CD14-positive monocyte (primary cell): ENCODE measurements at regions not wholly inside any gene's neighbourhood (a gene's known extent, or its start where the extent isn't known, plus 50 kb on each side); places are given as distances from the start of the nearest gene placed in this dataset.
"Not testable (repeated sequence)": the region's sequence is repeated elsewhere in the genome, so short reads cannot be mapped to it uniquely, and the experiment has no call there.

ENCODE experiments used
- DNase-seq, 3 donors: peaks; one replicate each; pipeline ENCODE4 v3.0.0-alpha.2; 2011 to 2022
- H2AFZ ChIP-seq: 2 replicates; pipeline ENCODE4 v1.6.0; 2012; ENCODE audit warnings: mild to moderate bottlenecking, low read depth, low read length, inconsistent platforms; ENCODE audit not compliant: insufficient read depth, poor library complexity, severe bottlenecking
- H3K27ac ChIP-seq, 2 donors: 1 replicate in 1 of 2; 2 replicates in 1 of 2; pipeline ENCODE4 v1.5.1; 2012 to 2013; ENCODE audit warnings: low read length in 2 of 2, control low read depth in 1 of 2, inconsistent platforms in 1 of 2, low read depth in 1 of 2, mild to moderate bottlenecking in 1 of 2
- H3K27me3 ChIP-seq, 2 donors: one replicate each; pipeline versions ENCODE4 v1.6.0 to v1.6.1; 2011 to 2013; ENCODE audit warnings: low read length in 2 of 2; ENCODE audit not compliant: control insufficient read depth in 2 of 2, insufficient read depth in 2 of 2
- H3K36me3 ChIP-seq, 2 donors: replicated peaks in 1 of 2; 1 replicate in 1 of 2; 2 replicates in 1 of 2; pipeline versions ENCODE4 v1.5.1 to v1.6.1; 2012 to 2013; ENCODE audit warnings: low read length in 2 of 2, control low read depth in 1 of 2, inconsistent platforms in 1 of 2, mild to moderate bottlenecking in 1 of 2; ENCODE audit not compliant: insufficient read depth in 2 of 2, control insufficient read depth in 1 of 2
- H3K4me1 ChIP-seq, 2 donors: 1 replicate in 1 of 2; 2 replicates in 1 of 2; pipeline versions ENCODE4 v1.5.1 to v1.6.1; 2012 to 2013; ENCODE audit warnings: low read length in 2 of 2, control low read depth in 1 of 2, inconsistent platforms in 1 of 2, mild to moderate bottlenecking in 1 of 2, moderate library complexity in 1 of 2; ENCODE audit not compliant: insufficient read depth in 2 of 2, control insufficient read depth in 1 of 2
- H3K4me2 ChIP-seq: replicated peaks from 2 replicates; pipeline ENCODE3; 2012; ENCODE audit warnings: low read length, moderate library complexity, mild to moderate bottlenecking; ENCODE audit not compliant: poor library complexity, severe bottlenecking; ENCODE audit errors: extremely low read depth
- H3K4me3 ChIP-seq, 3 experiments: fragments of 200-600 bp in 1 of 3; sonication (generic) in 1 of 3; replicated peaks in 1 of 3; 1 replicate in 2 of 3; 2 replicates in 1 of 3; pipeline ENCODE4 v1.5.1; 2011 to 2013; ENCODE audit warnings: low read length in 3 of 3, mild to moderate bottlenecking in 3 of 3, control low read depth in 2 of 3, low read depth in 2 of 3, inconsistent platforms in 1 of 3, moderate library complexity in 1 of 3
- H3K79me2 ChIP-seq: 2 replicates; pipeline ENCODE4 v1.6.0; 2012; ENCODE audit warnings: mild to moderate bottlenecking, control low read depth, inconsistent platforms, low read length, moderate library complexity; ENCODE audit not compliant: insufficient read depth
- H3K9ac ChIP-seq: 2 replicates; pipeline ENCODE4 v1.6.0; 2017; ENCODE audit warnings: low read length, mild to moderate bottlenecking; ENCODE audit not compliant: insufficient read depth, poor library complexity, severe bottlenecking
- H3K9me3 ChIP-seq, 2 donors: replicated peaks in 1 of 2; 1 replicate in 1 of 2; 2 replicates in 1 of 2; pipeline versions ENCODE4 v1.5.1 to v1.6.1; 2012 to 2013; ENCODE audit warnings: low read length in 2 of 2, control low read depth in 1 of 2; ENCODE audit not compliant: control insufficient read depth in 1 of 2, insufficient read depth in 1 of 2
- H4K20me1 ChIP-seq: 2 replicates; pipeline ENCODE4 v1.6.0; 2012; ENCODE audit warnings: mild to moderate bottlenecking, low read length, control low read depth, moderate library complexity; ENCODE audit not compliant: insufficient read depth
- H3K27ac Mint-ChIP-seq, 7 donors: one replicate each; pipeline ENCODE4 v1.8.0; 2020; ENCODE audit warnings: mild to moderate bottlenecking in 7 of 7, mixed read lengths in 7 of 7, moderate library complexity in 6 of 7, inconsistent platforms in 2 of 7
- H3K27me3 Mint-ChIP-seq, 3 donors: one replicate each; pipeline ENCODE4 v1.8.0; 2021 to 2022; ENCODE audit warnings: low read depth in 3 of 3, mild to moderate bottlenecking in 3 of 3, mixed read lengths in 3 of 3, moderate library complexity in 3 of 3, inconsistent platforms in 1 of 3
- H3K36me3 Mint-ChIP-seq, 2 donors: one replicate each; pipeline ENCODE4 v1.8.0; 2020; ENCODE audit warnings: mixed read lengths in 2 of 2, inconsistent platforms in 1 of 2, mild to moderate bottlenecking in 1 of 2
- H3K4me1 Mint-ChIP-seq: one replicate; pipeline ENCODE4 v1.8.0; 2020; ENCODE audit warnings: mild to moderate bottlenecking, mixed read lengths
- H3K4me3 Mint-ChIP-seq, 2 donors: one replicate each; pipeline ENCODE4 v1.8.0; 2020; ENCODE audit warnings: mild to moderate bottlenecking in 2 of 2, mixed read lengths in 2 of 2, moderate library complexity in 1 of 2
- H3K9me3 Mint-ChIP-seq, 7 donors: one replicate each; pipeline ENCODE4 v1.8.0; 2020 to 2022; ENCODE audit warnings: mixed read lengths in 7 of 7, mild to moderate bottlenecking in 6 of 7, moderate library complexity in 6 of 7, inconsistent platforms in 2 of 7
- WGBS: methylation state at CpG from one replicate; pipeline ENCODE4 v1.1.5; 2013; ENCODE audit warnings: missing lambda C conversion rate; ENCODE audit not compliant: insufficient coverage; 5-methylcytosine and 5-hydroxymethylcytosine counted together
- intact Hi-C, 2 donors: fragments of 100-400 bp; cut with micrococcal nuclease; formaldehyde crosslinking; loops; one replicate each; pipeline versions ENCODE4 v1.15.0 to v1.15.1; 2023

GRCh38 chr1:120950633-120951032 is 61.1 kb downstream of the PPIAL4A start:
- H2AFZ ChIP-seq, H3K27ac Mint-ChIP-seq, H3K9ac ChIP-seq, H3K4me2 ChIP-seq, H3K27me3 Mint-ChIP-seq, H3K27ac ChIP-seq, H3K36me3 ChIP-seq, H3K9me3 ChIP-seq, DNase-seq, H3K27me3 ChIP-seq, H3K4me1 ChIP-seq, H3K4me1 Mint-ChIP-seq, H4K20me1 ChIP-seq, intact Hi-C loops, H3K9me3 Mint-ChIP-seq, H3K79me2 ChIP-seq, H3K4me3 ChIP-seq, H3K4me3 Mint-ChIP-seq: not testable (repeated sequence)
- no CpG with 5 or more reads among the region's 1 CpG for WGBS
- H3K36me3 Mint-ChIP-seq: peaks cover 17 to 19% of the 10 kb centered on the region in 2 donors

- H3K9me3 Mint-ChIP-seq, H3K27ac Mint-ChIP-seq: not testable (repeated sequence)
These were observed 61.5 kb downstream of the PPIAL4A start for GRCh38 chr1:120951100-120951499.

GRCh38 chr1:120952207-120952870 is 62.8 kb downstream of the PPIAL4A start:
- H3K4me1 Mint-ChIP-seq, H4K20me1 ChIP-seq, H3K27me3 Mint-ChIP-seq, H3K9me3 ChIP-seq, H3K36me3 ChIP-seq, H3K27ac Mint-ChIP-seq, H3K4me3 ChIP-seq, H3K4me2 ChIP-seq, DNase-seq, H3K27ac ChIP-seq, H3K79me2 ChIP-seq, H3K4me1 ChIP-seq, H2AFZ ChIP-seq, H3K4me3 Mint-ChIP-seq, intact Hi-C loops, H3K9ac ChIP-seq, H3K27me3 ChIP-seq: not testable (repeated sequence)
- H3K36me3 Mint-ChIP-seq: peaks cover 17 to 22% of the 10 kb centered on the region in 2 donors
- 95% methylated on average over 8 of the region's 38 CpGs for WGBS
- peaks cover 0 to 12% (median 6%) of the 10 kb centered on the region in 7 donors for H3K9me3 Mint-ChIP-seq

More at GRCh38 chr1:120951100-120951499, 61.5 kb downstream of the PPIAL4A start:
- intact Hi-C loops, H3K27me3 Mint-ChIP-seq, H3K9me3 ChIP-seq, H3K36me3 ChIP-seq, H3K27ac ChIP-seq, H2AFZ ChIP-seq, H3K4me1 Mint-ChIP-seq, H3K79me2 ChIP-seq, H3K4me2 ChIP-seq, H3K9ac ChIP-seq, H3K4me1 ChIP-seq, H3K4me3 ChIP-seq, DNase-seq, H3K27me3 ChIP-seq, H4K20me1 ChIP-seq, H3K4me3 Mint-ChIP-seq: not testable (repeated sequence)
- no CpG with 5 or more reads among the region's 4 CpGs for WGBS
- H3K36me3 Mint-ChIP-seq: peaks cover 17 to 19% of the 10 kb centered on the region in 2 donors

GRCh38 chr1:120952871-120953265 is 63.3 kb downstream of the PPIAL4A start:
- intact Hi-C loops: not testable (repeated sequence)

More at GRCh38 chr1:120952871-120953265, 63.3 kb downstream of the PPIAL4A start:
- not testable (repeated sequence) for H3K27me3 Mint-ChIP-seq, H3K27ac ChIP-seq, H3K4me3 Mint-ChIP-seq, H3K27me3 ChIP-seq, H3K27ac Mint-ChIP-seq, H3K36me3 ChIP-seq, H3K4me2 ChIP-seq, H3K9me3 ChIP-seq, DNase-seq, H2AFZ ChIP-seq, H3K79me2 ChIP-seq, H3K4me1 ChIP-seq, H3K9ac ChIP-seq, H3K4me3 ChIP-seq, H3K4me1 Mint-ChIP-seq, H4K20me1 ChIP-seq
- Mint-ChIP-seq H3K9me3 (peaks cover 0 to 12% (median 6%) of the 10 kb centered on the region in 7 donors), H3K36me3 (peaks cover 17 to 22% of the 10 kb centered on the region in 2 donors)
- no CpG with 5 or more reads among the region's 19 CpGs for WGBS
